GM19397 (cell line): ENCODE measurements at regions not wholly inside any gene's neighbourhood (a gene's known extent, or its start where the extent isn't known, plus 50 kb on each side); places are given as distances from the start of the nearest gene placed in this dataset.

ENCODE experiments used
- ATAC-seq: cut with Tn5 transposase; IDR thresholded peaks from one replicate; pipeline ENCODE4 v1.9.1; 2021; ENCODE audit warnings: mild to moderate bottlenecking, moderate library complexity; ENCODE audit not compliant: unreplicated experiment

DNA sequence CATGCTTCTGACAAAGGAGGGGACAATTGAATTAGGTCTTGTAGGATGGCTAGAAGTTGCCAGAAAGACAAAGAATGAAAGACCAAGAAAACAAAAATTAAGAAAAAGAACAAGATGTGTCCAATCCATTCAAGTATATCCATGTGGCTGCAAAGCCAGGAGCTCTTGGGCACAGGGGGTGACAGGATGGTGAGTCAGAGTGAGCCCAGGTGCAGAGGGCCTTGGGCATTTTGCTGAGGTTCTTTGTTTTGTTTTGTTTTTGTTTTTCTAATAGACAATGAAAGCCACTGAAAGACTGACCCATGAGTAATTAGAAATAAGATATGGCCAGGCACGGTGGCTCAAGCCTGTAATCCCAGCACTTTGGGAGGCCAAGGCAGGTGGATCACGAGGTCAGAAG lies 104.6 kb upstream of the KLHL29 start:
- no peak for ATAC-seq

DNA sequence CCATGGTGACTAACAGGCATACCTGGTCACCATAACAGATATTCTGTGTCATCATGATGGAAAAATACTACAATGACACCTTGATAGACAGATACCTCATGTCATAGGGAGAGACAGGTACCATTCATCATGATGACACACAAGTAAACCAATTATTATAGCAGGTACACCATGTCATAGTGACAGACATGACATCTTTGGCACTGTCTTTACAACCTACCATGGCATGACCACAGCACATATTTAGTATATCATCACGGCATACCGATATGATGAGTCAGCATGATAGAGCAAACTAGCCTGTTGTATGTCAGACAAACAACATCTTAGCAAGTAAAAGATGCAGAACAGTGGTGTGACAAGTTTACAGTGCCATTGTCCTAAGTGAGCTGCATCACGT lies 101.3 kb upstream of the KLHL29 start:
- no peak for ATAC-seq

GRCh38 chr2:23285091-23285800 lies 99.7 kb upstream of the KLHL29 start:
- no peak for ATAC-seq

DNA sequence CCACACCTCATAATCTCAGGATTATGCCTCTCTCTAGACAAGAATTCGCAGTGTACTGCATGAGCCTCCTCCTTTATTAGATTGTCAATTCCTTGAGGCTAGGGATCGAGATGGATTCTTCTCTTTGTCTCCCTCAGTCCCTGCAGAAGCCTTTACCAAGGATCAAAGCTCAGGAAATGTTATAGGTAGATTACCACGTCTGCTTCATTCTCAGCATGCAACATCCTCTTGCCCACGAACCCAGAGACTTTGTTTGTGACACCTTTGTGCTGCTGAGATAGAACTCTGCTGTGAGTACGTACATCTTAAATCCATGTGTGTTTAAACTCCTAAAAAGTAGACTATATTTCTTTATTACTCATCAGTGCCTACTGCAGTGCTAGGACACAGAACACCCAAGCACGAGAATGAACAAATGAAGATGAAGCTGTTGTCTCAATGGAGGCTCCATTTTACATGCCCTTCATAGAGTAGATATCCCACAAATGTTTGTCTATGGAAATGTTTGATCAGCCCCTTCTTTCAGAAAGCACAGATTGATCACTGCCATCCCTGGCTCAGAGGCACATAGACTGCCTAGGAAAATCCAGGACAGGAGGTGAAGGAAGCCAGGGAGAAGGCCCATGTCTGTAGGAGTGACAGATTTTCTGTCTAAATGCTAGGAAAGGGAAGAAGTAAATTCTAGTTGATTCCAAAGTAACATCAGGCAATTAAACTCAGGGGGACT lies 98.8 kb upstream of the KLHL29 start:
- no peak for ATAC-seq

DNA sequence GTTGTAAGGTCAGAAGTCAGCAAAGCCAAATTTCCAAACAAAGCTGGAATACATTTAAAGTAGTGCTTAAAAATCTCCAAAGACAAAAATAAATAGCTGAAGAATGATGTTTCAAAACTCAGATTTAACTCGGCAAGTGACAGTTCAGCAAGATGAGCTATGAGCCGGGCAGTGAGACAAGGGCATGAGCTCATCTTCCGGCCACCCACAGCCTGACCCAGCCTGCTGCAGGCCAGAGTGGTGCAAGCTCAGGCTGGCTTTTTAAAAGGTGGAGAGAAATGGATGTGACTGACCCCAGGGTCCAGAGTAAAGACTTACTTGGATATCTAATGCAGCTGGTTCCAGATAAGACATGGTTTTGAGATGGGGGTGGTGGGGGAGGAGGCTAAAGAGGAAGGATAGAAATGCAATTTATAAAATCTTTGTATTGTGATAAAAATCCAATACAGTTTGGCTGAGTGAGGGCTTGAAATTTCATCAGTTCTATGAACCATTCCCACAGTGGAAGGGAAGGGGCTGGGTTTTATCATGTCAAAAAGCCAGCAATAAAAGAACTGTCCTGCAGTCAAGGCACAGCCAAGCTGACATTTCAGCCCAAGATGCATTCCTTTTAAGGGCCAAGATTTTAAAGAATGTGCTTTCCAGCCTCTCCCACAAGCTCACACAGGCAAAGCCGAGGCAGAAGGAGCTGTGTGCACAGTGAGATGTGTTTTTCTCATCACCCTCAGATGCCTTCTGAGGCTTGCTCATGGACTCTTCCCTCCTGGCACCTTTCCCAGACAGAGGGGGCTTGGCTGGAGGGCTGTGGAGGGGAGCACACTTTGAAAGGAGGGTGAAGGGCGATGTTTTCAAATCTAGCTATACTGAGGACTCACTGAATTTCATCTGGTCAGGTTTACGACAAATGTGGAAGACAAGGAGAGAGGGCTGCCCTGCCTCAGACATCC lies 97.9 kb upstream of the KLHL29 start:
- ATAC-seq = no peak

- ATAC-seq = no peak
Observed at GRCh38 chr2:23289671-23290070, 95.3 kb upstream of the KLHL29 start.

DNA sequence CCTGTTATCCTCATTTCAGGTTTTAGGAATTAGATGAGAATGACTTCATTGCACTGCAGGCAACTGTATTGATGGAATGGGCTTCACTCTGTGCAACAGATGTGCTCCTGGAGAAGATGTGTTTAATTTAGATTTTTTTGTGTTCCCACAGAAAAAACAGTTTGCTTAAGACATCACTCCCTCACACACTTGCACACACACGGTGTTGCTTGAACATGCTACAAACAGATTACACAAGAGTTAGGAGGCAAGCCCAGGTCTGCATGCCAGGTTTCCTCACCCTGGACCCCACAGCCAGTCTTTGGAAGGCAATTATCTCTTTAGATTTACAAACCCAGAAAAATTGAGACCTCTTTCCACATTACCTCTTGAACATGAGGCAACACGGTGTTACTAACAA lies 93.7 kb upstream of the KLHL29 start:
- ATAC-seq = no peak

DNA sequence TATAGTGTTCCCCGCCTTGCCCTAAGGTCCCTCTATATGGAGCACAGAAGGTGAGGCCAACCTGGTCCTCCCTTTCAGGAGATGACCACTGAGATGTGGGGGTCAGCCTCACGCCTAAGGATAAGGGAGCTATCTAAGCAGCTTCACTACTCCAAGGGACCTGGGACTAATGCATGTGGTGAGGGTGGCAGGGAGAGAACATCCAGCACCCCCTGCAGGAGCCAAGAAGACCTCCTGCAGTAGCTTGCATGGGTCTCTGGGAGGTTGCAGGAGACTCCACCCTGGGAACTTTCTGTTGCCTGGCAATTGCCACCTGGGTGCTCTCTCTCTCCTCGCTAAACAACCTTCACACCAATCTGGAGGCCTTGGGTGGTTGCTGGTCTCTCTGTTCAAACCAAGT lies 93.0 kb upstream of the KLHL29 start:
- no peak for ATAC-seq

- ATAC-seq = no peak
Observed at GRCh38 chr2:23293063-23293462, 91.9 kb upstream of the KLHL29 start.

DNA sequence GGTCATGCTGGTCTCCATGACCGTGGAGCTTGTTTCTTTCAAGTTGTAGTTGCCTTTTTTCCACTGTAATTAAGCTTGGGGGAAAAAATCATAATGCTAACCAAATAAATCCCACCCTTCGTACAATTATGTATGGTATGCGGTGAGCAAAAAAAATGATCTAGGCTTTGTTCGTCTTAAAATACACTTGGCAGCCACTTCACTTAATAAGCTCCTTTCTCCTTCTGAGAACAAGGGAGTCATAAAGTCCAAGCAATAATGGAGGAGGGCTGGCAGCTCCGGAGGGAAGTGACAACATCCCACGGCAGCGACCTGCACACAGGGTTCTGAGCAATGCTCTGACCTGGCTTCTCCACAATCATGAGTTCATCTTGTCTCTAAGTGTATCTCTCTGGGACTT lies 91.2 kb upstream of the KLHL29 start:
- ATAC-seq = no peak

- ATAC-seq = no peak
Observed at GRCh38 chr2:23294238-23294637, 90.7 kb upstream of the KLHL29 start.

GRCh38 chr2:23296691-23297090 lies 88.3 kb upstream of the KLHL29 start:
- ATAC-seq = no peak

- ATAC-seq = no peak
Observed at GRCh38 chr2:23297112-23297511, 87.9 kb upstream of the KLHL29 start.

DNA sequence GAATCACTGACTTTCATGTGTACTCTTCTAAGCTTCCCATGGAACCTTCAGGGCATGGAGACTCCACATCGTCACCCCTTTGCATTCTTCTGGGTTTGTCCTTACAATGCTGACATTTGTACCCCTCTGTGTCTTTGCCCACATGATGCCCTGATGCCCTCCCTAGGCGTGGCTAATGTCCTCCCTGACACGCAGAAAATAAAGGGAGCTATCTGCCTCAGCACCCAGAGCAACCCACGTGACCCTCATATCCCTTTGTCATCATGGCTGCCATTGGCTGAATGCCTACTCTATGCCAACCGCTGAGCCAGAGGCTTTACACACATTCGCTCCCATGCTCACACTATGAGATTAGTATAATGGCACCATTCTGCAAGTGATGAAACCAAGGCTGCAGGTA lies 86.4 kb upstream of the KLHL29 start:
- no peak for ATAC-seq

DNA sequence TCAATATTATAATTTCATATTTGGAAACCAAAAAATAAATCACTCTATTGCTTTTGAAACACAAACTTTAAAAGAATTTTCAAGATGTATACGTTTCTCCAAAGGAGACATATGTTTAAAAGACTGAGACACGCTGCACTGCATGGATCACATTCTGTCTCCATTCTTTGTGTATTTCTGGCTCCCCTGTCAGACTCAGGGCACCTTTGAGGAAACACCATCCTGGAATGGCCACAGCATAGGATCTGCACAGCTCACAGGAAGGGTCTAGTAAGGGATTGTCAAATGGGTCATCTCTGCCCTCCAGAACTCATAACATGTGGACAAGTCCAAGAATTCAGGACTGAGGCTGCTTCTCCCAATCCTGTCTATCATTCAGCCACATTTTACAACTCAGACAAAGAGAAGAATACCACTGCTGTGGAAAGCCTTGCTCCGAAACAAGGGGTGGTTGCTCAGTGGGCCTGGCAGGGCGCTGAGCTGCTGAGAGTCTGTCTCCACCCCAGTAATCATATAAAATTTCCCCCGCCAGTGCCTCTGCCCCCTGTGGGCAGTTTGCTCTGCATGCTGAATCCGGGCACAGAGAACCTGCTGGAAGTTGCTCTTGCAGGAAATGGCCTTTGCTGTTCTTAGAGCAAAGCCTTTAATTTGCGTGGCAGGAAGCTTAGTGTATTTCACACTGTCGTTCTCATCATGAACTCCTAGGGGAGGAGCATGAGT lies 85.3 kb upstream of the KLHL29 start:
- ATAC-seq = no peak

- ATAC-seq = no peak
Observed at GRCh38 chr2:23301136-23301535, 83.8 kb upstream of the KLHL29 start.

DNA sequence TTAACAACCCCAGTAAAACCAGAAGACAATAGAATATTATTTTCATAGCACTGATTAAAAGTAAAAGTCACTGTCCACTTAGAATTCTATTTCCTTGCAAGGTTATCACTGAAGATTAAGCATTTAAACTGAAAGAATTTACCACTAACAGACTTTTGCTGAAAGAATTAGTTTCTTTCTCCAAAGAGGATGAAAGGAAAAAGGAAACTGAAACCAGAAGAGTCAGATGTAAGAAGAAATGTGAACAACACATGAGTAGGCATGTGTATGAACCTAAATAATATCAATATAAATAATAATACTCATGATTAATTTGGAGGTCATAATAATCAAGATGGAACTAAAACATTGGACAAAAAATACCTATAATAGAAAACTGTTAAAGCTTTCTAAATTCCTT lies 82.4 kb upstream of the KLHL29 start:
- no peak for ATAC-seq

DNA sequence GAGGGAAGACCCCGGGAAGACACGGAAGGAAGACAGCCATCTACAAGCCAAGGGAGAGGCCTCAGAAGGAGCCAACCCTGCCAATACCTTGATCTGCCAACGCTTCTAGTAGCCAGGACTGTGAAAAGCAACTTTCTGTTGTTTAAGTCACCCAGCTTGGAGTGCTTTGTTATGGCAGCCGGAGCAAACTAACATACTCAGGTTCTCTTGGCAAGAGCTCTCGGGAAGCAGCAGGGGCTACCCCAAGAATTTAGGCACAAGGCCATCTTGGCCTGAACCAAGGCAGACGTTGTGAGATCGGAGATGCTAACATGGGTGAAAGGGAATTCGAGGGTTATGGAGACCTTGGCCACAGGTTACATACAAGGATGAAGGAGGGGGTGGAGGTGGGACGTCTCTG lies 78.6 kb upstream of the KLHL29 start:
- no peak for ATAC-seq

- no peak for ATAC-seq
Observed at GRCh38 chr2:23311186-23311585, 73.8 kb upstream of the KLHL29 start.

GRCh38 chr2:23312996-23313606 lies 71.9 kb upstream of the KLHL29 start:
- peak; percentile 79 for ATAC-seq

DNA sequence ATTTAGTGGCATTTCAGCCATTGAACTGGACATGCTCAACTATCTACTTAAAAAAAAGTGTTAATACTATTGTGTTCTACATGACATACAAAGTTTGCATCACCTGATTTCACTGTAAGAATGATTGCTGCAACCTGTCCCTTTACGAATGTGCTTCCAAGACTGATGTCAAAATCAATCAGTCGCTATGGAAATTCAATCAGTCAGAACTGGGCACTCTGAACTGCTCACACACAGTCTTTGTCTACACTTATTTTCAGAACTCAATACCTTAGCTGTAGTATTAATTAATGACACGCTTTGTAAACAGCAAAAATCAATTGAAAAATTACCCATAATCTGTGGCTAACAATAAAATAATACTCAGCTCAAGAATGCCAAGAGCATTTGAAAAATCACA lies 70.3 kb upstream of the KLHL29 start:
- no peak for ATAC-seq
